ENCODE measurements at regions not wholly inside any gene's neighbourhood (a gene's known extent, or its start where the extent isn't known, plus 50 kb on each side); places are given as distances from the start of the nearest gene placed in this dataset.
"Not testable (repeated sequence)": the region's sequence is repeated elsewhere in the genome, so short reads cannot be mapped to it uniquely, and the experiment has no call there.

DNA sequence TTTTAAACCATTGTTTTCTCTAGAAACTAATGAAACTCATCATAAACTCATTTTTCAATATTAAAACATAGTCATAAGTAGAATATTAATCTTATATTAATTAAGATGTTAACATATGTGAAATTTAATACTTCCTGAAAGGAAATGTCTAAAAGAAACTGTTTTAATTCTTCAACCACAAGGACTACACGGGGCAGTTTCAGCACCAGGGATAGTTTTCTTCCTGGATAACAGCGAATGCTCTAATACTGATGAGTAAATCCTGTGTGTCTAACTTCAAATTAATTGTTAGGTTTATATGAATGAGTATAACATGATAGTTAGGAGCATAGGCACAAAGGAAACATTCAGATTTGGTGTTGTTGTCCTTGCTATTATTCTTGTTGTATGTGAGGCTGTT lies 183.6 kb downstream of the CCDC74A start:
- not testable (repeated sequence) for H3K4me3 ChIP-seq (ENCODE audit: low read length)

DNA sequence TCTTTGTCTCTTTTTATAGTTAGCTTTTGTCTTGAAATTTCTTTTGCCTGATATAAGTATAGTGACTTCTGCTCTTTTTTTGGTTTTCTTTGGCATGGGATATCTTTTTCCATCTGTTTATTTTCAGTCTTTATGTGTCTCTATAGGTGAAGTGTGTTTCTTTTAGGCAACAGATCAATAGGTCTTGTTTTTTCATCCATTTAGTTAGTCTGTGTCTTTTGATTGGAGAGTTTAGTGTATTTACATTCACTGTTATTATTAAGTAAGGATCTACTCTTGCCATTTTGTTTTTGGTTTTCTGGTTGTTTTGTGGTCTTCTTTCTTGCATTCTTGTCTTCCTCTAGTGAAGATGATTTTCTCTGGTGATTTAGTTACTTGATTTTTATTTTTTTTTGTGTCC lies 190.2 kb downstream of the CCDC74A start:
- not testable (repeated sequence) for H3K4me3 ChIP-seq (ENCODE audit: low read length)

DNA sequence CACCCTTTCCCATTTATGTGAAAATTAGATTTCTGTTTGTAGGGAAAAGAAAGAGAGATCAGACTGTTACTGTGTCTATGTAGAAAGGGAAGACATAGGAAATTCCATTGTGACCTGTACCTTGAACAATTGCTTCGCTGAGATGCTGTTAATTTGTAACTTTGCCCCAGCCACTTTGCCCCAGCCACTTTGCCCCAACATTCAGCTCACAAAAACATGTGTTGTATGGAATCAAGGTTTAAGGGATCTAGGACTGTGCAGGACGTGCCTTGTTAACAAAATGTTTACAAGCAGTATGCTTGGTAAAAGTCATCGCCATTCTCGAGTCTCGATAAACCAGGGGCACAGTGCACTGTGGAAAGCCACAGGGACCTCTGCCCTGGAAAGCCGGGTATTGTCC lies 193.5 kb downstream of the CCDC74A start:
- H3K4me3 ChIP-seq (ENCODE audit: low read length): not testable (repeated sequence)

DNA sequence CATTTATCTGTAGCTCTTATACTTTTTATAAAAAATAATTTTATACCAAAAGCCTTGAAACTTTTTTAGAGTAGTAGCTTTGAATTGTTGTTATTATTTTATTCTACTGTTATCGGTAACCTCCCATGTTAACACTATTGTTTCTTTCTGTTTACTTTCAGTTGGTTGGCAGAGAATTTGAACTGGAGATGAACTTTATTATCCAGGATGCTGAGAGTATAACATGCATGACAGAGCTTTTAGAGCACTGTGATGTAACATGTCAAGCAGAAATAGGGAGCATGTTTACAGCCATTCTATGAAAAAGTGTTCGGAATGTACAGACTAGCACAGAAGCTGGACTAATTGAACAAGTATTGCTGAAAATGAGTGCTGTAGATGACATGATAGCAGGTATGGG lies 194.6 kb downstream of the CCDC74A start:
- not testable (repeated sequence) for H3K4me3 ChIP-seq (ENCODE audit: low read length)

GRCh38 chr2:131724019-131724418 lies 196.3 kb downstream of the CCDC74A start:
- H3K4me3 ChIP-seq (ENCODE audit: low read length): no peak overlapping the region
- TF ChIP-seq ZNF274 (IDR thresholded peaks at IDR 0.05; ENCODE audit: low read depth, low read length): no peak

DNA sequence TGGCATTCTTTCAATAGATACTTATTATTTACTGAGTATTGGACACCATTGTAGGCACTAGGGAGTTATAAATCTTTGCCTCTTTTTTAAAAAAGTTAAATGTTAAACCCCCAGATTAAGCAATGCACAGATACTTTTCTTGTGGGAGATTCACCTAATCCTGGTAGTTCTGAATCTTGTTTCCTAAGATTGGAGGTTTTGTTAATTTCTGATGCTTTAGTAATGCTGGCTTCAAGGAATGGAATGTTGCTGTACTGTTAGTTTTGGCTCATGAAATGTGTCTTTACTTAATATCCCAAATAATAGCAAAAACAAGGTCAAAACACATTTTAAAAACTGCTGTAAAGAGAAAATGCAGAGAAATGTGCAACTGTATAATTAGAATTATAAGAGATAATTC lies 200.8 kb downstream of the CCDC74A start:
- not testable (repeated sequence) for H3K4me3 ChIP-seq (ENCODE audit: low read length)

GRCh38 chr2:131733530-131733929 lies 205.8 kb downstream of the CCDC74A start:
- not testable (repeated sequence) for H3K4me3 ChIP-seq (ENCODE audit: low read length)

GRCh38 chr2:131736406-131736805 lies 208.7 kb downstream of the CCDC74A start:
- not testable (repeated sequence) for H3K4me3 ChIP-seq (ENCODE audit: low read length)

GRCh38 chr2:131738533-131738932 lies 210.8 kb downstream of the CCDC74A start:
- H3K4me3 ChIP-seq (ENCODE audit: low read length): not testable (repeated sequence)

DNA sequence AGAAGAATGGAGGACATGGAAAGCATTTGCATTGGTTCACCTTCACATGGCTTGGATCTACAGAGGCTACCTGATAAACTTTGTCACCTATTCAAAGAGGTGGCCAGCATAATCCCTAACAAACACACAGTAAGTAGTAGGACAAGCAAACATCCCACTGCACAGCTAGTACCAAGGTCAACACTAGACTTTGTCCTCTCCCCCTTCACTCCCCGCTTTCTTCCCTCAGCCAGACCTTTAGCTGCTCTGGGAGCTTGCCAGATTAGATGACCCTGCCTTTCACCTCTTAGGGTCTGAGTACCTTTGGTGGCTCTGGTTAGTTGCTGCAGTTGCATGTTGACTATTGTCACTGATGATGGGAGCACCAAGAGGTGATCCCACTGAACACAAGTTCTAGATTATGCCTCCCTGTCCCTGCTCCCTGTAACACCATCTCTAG lies 211.3 kb downstream of the CCDC74A start:
- H3K4me3 ChIP-seq (ENCODE audit: low read length): not testable (repeated sequence)

GRCh38 chr2:131753640-131754561 lies 226.2 kb downstream of the CCDC74A start:
- H3K4me3 ChIP-seq (ENCODE audit: low read length): no peak overlapping the region
- TF ChIP-seq ZNF274 (IDR thresholded peaks at IDR 0.05; ENCODE audit: low read depth, low read length): no peak

DNA sequence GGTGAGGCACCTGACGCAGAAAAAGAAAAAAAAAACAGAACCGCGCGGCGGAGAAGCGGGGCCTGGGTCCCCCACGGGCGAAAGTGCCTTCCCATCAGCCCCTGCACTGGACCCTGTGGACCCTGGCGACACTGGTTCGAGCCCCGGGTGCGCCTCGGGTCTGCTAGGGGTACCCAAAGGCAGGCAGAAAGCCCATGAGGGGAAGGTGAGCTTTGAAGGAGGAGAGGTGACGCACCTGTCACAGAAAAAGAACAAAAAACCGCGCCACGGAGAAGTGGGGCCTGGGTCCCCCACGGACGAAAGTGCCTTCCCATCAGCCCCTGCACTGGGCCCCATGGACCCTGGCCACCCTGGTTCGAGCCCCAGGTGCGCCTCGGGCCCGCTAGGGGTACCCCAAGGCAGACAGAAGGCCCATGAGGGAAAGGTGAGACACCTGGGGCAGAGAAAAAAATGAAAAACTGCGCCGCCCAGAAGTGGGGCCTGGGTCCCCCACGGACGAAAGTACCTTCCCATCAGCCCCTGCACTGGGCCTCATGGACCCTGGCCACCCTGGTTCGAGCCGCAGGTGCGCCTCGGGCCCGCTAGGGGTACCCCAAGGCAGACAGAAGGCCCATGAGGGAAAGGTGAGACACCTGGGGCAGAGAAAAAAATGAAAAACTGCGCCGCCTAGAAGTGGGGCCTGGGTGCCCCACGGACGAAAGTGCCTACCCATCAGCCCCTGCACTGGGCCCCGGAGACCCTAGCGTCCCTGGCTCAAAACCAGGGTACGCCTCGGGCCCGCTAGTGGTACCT lies 227.4 kb downstream of the CCDC74A start:
- TF ChIP-seq ZNF274 (IDR thresholded peaks at IDR 0.05; ENCODE audit: low read depth, low read length): no peak
- no peak overlapping the region for H3K4me3 ChIP-seq (ENCODE audit: low read length)

- no peak for TF ChIP-seq ZNF274 (IDR thresholded peaks at IDR 0.05; ENCODE audit: low read depth, low read length)
- H3K4me3 ChIP-seq (ENCODE audit: low read length): no peak overlapping the region
These were observed 228.6 kb downstream of the CCDC74A start for GRCh38 chr2:131756141-131756907.

- not testable (repeated sequence) for H3K4me3 ChIP-seq (ENCODE audit: low read length)
These were observed 231.3 kb downstream of the CCDC74A start for GRCh38 chr2:131758941-131759340.

- not testable (repeated sequence) for H3K4me3 ChIP-seq (ENCODE audit: low read length)
These were observed 247.4 kb downstream of the CCDC74A start for GRCh38 chr2:131774955-131775555.

DNA sequence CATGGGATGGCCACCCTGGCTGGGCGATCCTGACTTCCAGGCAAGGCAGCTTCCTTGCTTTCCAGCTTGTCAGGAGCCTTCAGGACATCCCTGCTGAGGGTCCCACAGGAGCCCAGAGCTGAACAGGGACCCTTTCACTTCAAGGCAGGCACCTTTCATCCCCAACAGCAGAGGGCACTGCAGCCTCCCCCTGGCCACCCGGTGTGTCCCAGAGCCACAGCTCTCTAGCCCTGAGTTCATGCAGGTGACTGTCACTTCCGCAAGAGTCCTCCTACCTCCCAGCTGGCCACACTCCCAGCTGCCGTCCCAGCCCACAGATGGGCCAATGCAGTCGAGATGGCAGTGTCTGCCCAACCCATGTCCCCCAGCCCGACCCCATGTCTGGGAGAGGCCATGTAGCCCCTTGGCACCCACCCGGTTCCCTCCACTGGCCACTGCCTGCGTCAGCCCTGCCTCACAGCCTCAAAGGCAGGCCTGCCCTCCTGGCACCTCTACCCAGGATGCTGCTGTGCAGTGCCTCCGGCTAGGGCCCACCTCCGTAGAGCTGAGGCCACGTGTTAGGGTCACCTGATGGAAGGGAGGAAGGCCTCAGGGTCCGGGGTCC lies 248.3 kb downstream of the CCDC74A start:
- not testable (repeated sequence) for H3K4me3 ChIP-seq (ENCODE audit: low read length)

DNA sequence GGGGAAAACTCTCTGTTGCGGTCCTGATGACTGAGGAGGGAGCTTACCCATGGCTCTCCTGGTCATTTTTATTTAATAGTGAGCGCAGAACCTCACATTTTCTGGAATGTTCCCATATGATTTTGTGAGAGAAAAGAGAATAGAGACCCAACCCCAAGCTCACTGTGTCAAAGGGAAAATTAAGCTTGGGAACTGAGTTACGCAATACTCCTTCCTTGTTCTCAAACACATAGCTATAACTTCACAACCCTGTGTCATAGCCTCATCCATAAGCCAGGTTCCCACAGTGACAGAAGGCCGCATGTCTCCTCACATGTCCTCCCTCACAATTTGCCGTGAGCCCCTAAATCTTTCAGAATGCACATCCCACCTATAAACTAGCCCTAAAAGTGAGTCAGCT lies 252.8 kb downstream of the CCDC74A start:
- not testable (repeated sequence) for H3K4me3 ChIP-seq (ENCODE audit: low read length)
